AG04450 (cell line): ENCODE measurements at regions not wholly inside any gene's neighbourhood (a gene's known extent, or its start where the extent isn't known, plus 50 kb on each side); places are given as distances from the start of the nearest gene placed in this dataset.

Source experiments
- CTCF ChIA-PET: fragments of 300-600, 350-600 bp; formaldehyde crosslinking; extraction: SDS; loops from one replicate; lab custom pipeline; 2022; ENCODE audit warnings: antibody characterized with exemption, inconsistent platforms; lab: Charles Lee
- POLR2A ChIA-PET: fragments of 350-600 bp; formaldehyde crosslinking; extraction: SDS; loops from one replicate; lab custom pipeline; 2021; ENCODE audit warnings: antibody characterized with exemption, inconsistent platforms; lab: Yijun Ruan, JAX
- DNase-seq: peaks from one replicate; pipeline ENCODE4 v3.0.0-alpha.2; 2011; ENCODE audit warnings: low read depth, low spot score
- H3K27ac ChIP-seq: one replicate; pipeline ENCODE4 v1.5.1; 2012; ENCODE audit warnings: low read depth, low read length, control low read depth
- H3K27me3 ChIP-seq: one replicate; pipeline ENCODE4 v1.6.0; 2012; ENCODE audit warnings: low read length; ENCODE audit not compliant: control insufficient read depth, insufficient read depth
- H3K4me3 ChIP-seq: 2 replicates; pipeline ENCODE4 v1.5.1; 2011; ENCODE audit warnings: mild to moderate bottlenecking, low read depth, low read length, control low read depth
- H3K9me3 ChIP-seq: 2 replicates; pipeline ENCODE4 v1.5.1; 2012; ENCODE audit warnings: low read length; ENCODE audit not compliant: control insufficient read depth, insufficient read depth
- CTCF ChIP-seq: IDR thresholded peaks from 2 replicates; pipeline ENCODE4 v1.5.1; 2011; ENCODE audit warnings: low read depth, low read length, control low read depth, inconsistent platforms

- no peak overlapping the region for H3K4me3 ChIP-seq
- CTCF ChIA-PET: no interaction called here
- H3K27me3 ChIP-seq: no peaks in the 10 kb centered on the region
- no peak overlapping the region for H3K27ac ChIP-seq
- POLR2A ChIA-PET: no interaction called here
- H3K9me3 ChIP-seq: no peaks in the 10 kb centered on the region
- DNase-seq: no peak
- no peak for TF ChIP-seq CTCF
Measured at GRCh38 chr2:41448221-41448620, 599.6 kb upstream of the PKDCC start.

GRCh38 chr2:41457026-41457425, 590.8 kb upstream of the PKDCC start:
- no peaks in the 10 kb centered on the region for H3K9me3 ChIP-seq
- CTCF ChIA-PET: no interaction called here
- H3K27me3 ChIP-seq: no peaks in the 10 kb centered on the region
- TF ChIP-seq CTCF: no peak
- H3K4me3 ChIP-seq: no peak overlapping the region
- POLR2A ChIA-PET: no interaction called here
- no peak for DNase-seq
- H3K27ac ChIP-seq: no peak overlapping the region

GRCh38 chr2:41460661-41461060, 587.2 kb upstream of the PKDCC start:
- DNase-seq: no peak
- ChIA-PET CTCF (no interaction called here), POLR2A (no interaction called here)
- no peak for TF ChIP-seq CTCF
- no peak overlapping the region for H3K4me3 ChIP-seq
- H3K27me3 ChIP-seq: no peaks in the 10 kb centered on the region
- no peak overlapping the region for H3K27ac ChIP-seq
- no peaks in the 10 kb centered on the region for H3K9me3 ChIP-seq

GRCh38 chr2:41464395-41464794, 583.4 kb upstream of the PKDCC start:
- no peaks in the 10 kb centered on the region for H3K9me3 ChIP-seq
- DNase-seq: no peak
- no peak for TF ChIP-seq CTCF
- H3K4me3 ChIP-seq: no peak overlapping the region
- no peak overlapping the region for H3K27ac ChIP-seq
- CTCF ChIA-PET: no interaction called here
- POLR2A ChIA-PET: no interaction called here
- no peaks in the 10 kb centered on the region for H3K27me3 ChIP-seq

GRCh38 chr2:41475959-41476358, 571.9 kb upstream of the PKDCC start:
- POLR2A ChIA-PET: no interaction called here
- Histone ChIP-seq H3K9me3 (no peaks in the 10 kb centered on the region), H3K27me3 (no peaks in the 10 kb centered on the region), H3K4me3 (no peak overlapping the region), H3K27ac (no peak overlapping the region)
- TF ChIP-seq CTCF: no peak
- DNase-seq: no peak
- CTCF ChIA-PET: no interaction called here
